HepG2 (cell line): ENCODE measurements at regions not wholly inside any gene's neighbourhood (a gene's known extent, or its start where the extent isn't known, plus 50 kb on each side); places are given as distances from the start of the nearest gene placed in this dataset.

Source experiments
- ATAC-seq: fragments of 200-7000 bp; cut with Tn5 transposase; 3 replicates; pipeline ENCODE4 v1.9.1; 2020; ENCODE audit warnings: mild to moderate bottlenecking, moderate library complexity
- BruUV-seq: library from RNA; stranded (reverse); fragments of 400-500 nt; replicated peaks from 2 replicates; lab custom pipeline; 2021; lab: Mats Ljungman, UMichigan
- CTCF ChIA-PET: fragments of 300-600 bp; formaldehyde crosslinking; extraction: SDS; loops from one replicate; lab custom pipeline; 2021; ENCODE audit warnings: low total read pairs, inconsistent platforms, low intra/inter-chr PET ratio; lab: Yijun Ruan, JAX
- POLR2A ChIA-PET: fragments of 350-600 bp; sonication (Branson Sonifier 250); formaldehyde crosslinking; loops from one replicate; lab custom pipeline; 2020; ENCODE audit warnings: antibody characterized with exemption, inconsistent platforms; lab: Yijun Ruan, JAX
- DNase-seq: peaks from one replicate; pipeline ENCODE4 v3.0.0-alpha.2; 2015; ENCODE audit warnings: low spot score
- FAIRE-seq: peaks from 3 replicates; lab custom pipeline; 2011; peaks lifted over from hg19 to GRCh38; lab: Jason Lieb, UNC
- H2AFZ ChIP-seq: one replicate; pipeline ENCODE4 v1.6.1; 2011; ENCODE audit warnings: low read length, inconsistent platforms
- H3K27ac ChIP-seq: fragments of 300-600 bp; 3 replicates; pipeline ENCODE4 v1.8.0; 2011; ENCODE audit warnings: mixed run types, mild to moderate bottlenecking, mixed read lengths, low read length, inconsistent platforms; ENCODE audit not compliant: insufficient read depth; ENCODE audit errors: extremely low read length
- H3K27me3 ChIP-seq, 2 experiments: fragments of 200-600 bp in 1 of 2; 2 replicates in 1 of 2; 3 replicates in 1 of 2; pipeline versions ENCODE4 v1.6.0 to v1.8.0; 2011; ENCODE audit warnings: low read length in 2 of 2, mild to moderate bottlenecking in 2 of 2, moderate library complexity in 2 of 2, inconsistent platforms in 1 of 2; ENCODE audit not compliant: insufficient read depth in 2 of 2, control insufficient read depth in 1 of 2
- H3K36me3 ChIP-seq, 2 experiments: fragments of 200-600 bp in 1 of 2; replicated peaks in 1 of 2; 2 replicates in 1 of 2; 3 replicates in 1 of 2; pipeline versions ENCODE4 v1.5.1 to v1.8.0; 2011; ENCODE audit warnings: low read length in 2 of 2, inconsistent platforms in 1 of 2; ENCODE audit not compliant: insufficient read depth in 2 of 2, control insufficient read depth in 1 of 2
- H3K4me1 ChIP-seq: 2 replicates; pipeline ENCODE4 v1.5.1; 2012; ENCODE audit warnings: low read length, inconsistent platforms; ENCODE audit not compliant: insufficient read depth
- H3K4me2 ChIP-seq: 2 replicates; pipeline ENCODE4 v1.6.0; 2011; ENCODE audit warnings: low read depth, low read length, inconsistent platforms
- H3K4me3 ChIP-seq, 3 experiments: fragments of 200-600 bp in 1 of 3; sonication (generic), shearing (Covaris generic) in 1 of 3; replicated peaks in 1 of 3; 2 replicates each; pipeline ENCODE4 v1.5.1; 2011 to 2016; ENCODE audit warnings: low read length in 3 of 3, inconsistent platforms in 2 of 3, low read depth in 2 of 3, mild to moderate bottlenecking in 2 of 3, control low read depth in 1 of 3, mixed read lengths in 1 of 3; ENCODE audit not compliant: insufficient read depth in 1 of 3
- H3K79me2 ChIP-seq: one replicate; pipeline ENCODE4 v1.6.1; 2011; ENCODE audit warnings: low read length, inconsistent platforms; ENCODE audit not compliant: insufficient read depth
- H3K9ac ChIP-seq: 2 replicates; pipeline ENCODE4 v1.6.0; 2011; ENCODE audit warnings: mild to moderate bottlenecking, low read depth, low read length, inconsistent platforms; ENCODE audit not compliant: insufficient read depth
- H3K9me3 ChIP-seq: 2 replicates; pipeline ENCODE4 v1.5.1; 2012; ENCODE audit warnings: mild to moderate bottlenecking, low read length
- H4K20me1 ChIP-seq: 2 replicates; pipeline ENCODE4 v1.6.0; 2011; ENCODE audit warnings: inconsistent platforms, mild to moderate bottlenecking, low read length, moderate library complexity; ENCODE audit not compliant: insufficient read depth
- ZNF607 ChIP-seq: sonication (generic); formaldehyde crosslinking; IDR thresholded peaks from 2 replicates; pipeline ENCODE4 v1.5.1; 2020; ENCODE audit warnings: missing genetic modification reagents, mild to moderate bottlenecking, borderline replicate concordance
- WGBS: methylation state at CpG from one replicate; pipeline ENCODE4 v1.1.6; 2017; ENCODE audit warnings: low lambda C conversion rate; 5-methylcytosine and 5-hydroxymethylcytosine counted together
- in situ Hi-C: cut with HindIII; loops from 2 replicates; pipeline ENCODE4 v1.10.0; 2017; ENCODE audit warnings: low pct_unique_long_range_greater_than_20kb; ENCODE audit not compliant: extremely low pct_ligation_motif_present
- intact Hi-C: fragments of 100-400 bp; cut with micrococcal nuclease; formaldehyde crosslinking; loops from one replicate; pipeline ENCODE4 v1.10.0; 2022; ENCODE audit not compliant: unreplicated experiment
- TF ChIP-seq, protein P1 (sequence below): sonication (generic); formaldehyde crosslinking; IDR thresholded peaks from 2 replicates; pipeline ENCODE4 v1.9.0; 2021; ENCODE audit warnings: mild to moderate bottlenecking, missing genetic modification reagents
- TF ChIP-seq, protein P2 (sequence below): IDR thresholded peaks from 2 replicates; pipeline ENCODE4 v1.6.1; 2016; ENCODE audit warnings: low read depth, missing genetic modification reagents, missing compliant biosample characterization

DNA sequence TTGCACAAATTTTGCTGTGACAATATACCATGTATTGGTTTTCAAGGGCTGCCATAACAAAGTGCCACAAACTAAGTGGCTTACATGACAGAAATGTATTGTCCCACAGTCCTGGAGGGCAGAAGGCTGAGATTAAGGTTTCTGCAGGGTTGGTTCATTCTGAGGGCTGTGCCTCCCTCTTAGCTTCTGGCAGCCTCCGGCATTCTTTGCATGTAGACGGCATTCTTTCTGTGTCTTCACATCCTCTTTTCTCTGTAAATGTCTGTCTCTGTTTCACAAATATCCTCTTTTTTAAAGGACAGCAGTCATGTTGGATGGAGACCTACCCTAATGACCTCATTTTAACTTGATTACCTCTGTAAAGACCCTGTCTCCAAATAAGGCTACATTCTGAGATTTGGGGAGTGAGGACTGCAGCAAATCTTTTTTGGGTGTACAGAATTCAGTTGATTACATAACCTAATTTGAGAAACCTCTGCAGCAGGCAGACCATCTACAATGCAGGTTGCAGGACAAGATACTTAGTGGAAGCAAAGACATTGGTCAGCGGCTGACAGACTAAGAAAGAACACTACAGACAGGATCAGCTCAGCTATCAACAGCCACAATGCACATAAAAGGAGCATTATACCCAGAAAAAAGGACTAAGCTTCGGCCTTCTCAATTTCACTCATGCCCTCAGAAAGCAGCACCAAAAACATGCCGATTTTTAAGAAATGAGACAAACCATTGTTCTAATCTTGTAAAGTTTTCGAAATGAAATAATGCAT lies 84.6 kb upstream of the FAM3C start:
- in situ Hi-C loops (no loop called here), intact Hi-C loops (no loop called here)
- Histone ChIP-seq H3K4me1 (no peaks in the 10 kb centered on the region; the same call in 1 of the 2 replicates), H3K27ac (no peak overlapping the region), H3K4me3 (no peak overlapping the region), H2AFZ (no peak overlapping the region), H3K9ac (no peak overlapping the region), H3K36me3 (no peaks in the 10 kb centered on the region), H4K20me1 (no peaks in the 10 kb centered on the region), H3K27me3 (no peaks in the 10 kb centered on the region; a peak in 1 of 5 replicates), H3K9me3 (no peaks in the 10 kb centered on the region), H3K79me2 (no peaks in the 10 kb centered on the region), H3K4me2 (no peak overlapping the region)
- no TSS peak for BruUV-seq
- FAIRE-seq (no peak), ATAC-seq (no peak), DNase-seq (no peak)
- WGBS = 18% methylated on average over 6 of the region's 6 CpGs
- ChIA-PET CTCF (no interaction called here), POLR2A (no interaction called here)
- no peak for TF ChIP-seq ZNF607 (CRISPR knock-in tag)
- TF ChIP-seq, protein P1, sequence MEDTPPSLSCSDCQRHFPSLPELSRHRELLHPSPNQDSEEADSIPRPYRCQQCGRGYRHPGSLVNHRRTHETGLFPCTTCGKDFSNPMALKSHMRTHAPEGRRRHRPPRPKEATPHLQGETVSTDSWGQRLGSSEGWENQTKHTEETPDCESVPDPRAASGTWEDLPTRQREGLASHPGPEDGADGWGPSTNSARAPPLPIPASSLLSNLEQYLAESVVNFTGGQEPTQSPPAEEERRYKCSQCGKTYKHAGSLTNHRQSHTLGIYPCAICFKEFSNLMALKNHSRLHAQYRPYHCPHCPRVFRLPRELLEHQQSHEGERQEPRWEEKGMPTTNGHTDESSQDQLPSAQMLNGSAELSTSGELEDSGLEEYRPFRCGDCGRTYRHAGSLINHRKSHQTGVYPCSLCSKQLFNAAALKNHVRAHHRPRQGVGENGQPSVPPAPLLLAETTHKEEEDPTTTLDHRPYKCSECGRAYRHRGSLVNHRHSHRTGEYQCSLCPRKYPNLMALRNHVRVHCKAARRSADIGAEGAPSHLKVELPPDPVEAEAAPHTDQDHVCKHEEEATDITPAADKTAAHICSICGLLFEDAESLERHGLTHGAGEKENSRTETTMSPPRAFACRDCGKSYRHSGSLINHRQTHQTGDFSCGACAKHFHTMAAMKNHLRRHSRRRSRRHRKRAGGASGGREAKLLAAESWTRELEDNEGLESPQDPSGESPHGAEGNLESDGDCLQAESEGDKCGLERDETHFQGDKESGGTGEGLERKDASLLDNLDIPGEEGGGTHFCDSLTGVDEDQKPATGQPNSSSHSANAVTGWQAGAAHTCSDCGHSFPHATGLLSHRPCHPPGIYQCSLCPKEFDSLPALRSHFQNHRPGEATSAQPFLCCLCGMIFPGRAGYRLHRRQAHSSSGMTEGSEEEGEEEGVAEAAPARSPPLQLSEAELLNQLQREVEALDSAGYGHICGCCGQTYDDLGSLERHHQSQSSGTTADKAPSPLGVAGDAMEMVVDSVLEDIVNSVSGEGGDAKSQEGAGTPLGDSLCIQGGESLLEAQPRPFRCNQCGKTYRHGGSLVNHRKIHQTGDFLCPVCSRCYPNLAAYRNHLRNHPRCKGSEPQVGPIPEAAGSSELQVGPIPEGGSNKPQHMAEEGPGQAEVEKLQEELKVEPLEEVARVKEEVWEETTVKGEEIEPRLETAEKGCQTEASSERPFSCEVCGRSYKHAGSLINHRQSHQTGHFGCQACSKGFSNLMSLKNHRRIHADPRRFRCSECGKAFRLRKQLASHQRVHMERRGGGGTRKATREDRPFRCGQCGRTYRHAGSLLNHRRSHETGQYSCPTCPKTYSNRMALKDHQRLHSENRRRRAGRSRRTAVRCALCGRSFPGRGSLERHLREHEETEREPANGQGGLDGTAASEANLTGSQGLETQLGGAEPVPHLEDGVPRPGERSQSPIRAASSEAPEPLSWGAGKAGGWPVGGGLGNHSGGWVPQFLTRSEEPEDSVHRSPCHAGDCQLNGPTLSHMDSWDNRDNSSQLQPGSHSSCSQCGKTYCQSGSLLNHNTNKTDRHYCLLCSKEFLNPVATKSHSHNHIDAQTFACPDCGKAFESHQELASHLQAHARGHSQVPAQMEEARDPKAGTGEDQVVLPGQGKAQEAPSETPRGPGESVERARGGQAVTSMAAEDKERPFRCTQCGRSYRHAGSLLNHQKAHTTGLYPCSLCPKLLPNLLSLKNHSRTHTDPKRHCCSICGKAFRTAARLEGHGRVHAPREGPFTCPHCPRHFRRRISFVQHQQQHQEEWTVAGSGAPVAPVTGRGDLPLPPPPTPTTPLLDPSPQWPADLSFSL (CRISPR knock-in tag) = no peak
- TF ChIP-seq, protein P2, sequence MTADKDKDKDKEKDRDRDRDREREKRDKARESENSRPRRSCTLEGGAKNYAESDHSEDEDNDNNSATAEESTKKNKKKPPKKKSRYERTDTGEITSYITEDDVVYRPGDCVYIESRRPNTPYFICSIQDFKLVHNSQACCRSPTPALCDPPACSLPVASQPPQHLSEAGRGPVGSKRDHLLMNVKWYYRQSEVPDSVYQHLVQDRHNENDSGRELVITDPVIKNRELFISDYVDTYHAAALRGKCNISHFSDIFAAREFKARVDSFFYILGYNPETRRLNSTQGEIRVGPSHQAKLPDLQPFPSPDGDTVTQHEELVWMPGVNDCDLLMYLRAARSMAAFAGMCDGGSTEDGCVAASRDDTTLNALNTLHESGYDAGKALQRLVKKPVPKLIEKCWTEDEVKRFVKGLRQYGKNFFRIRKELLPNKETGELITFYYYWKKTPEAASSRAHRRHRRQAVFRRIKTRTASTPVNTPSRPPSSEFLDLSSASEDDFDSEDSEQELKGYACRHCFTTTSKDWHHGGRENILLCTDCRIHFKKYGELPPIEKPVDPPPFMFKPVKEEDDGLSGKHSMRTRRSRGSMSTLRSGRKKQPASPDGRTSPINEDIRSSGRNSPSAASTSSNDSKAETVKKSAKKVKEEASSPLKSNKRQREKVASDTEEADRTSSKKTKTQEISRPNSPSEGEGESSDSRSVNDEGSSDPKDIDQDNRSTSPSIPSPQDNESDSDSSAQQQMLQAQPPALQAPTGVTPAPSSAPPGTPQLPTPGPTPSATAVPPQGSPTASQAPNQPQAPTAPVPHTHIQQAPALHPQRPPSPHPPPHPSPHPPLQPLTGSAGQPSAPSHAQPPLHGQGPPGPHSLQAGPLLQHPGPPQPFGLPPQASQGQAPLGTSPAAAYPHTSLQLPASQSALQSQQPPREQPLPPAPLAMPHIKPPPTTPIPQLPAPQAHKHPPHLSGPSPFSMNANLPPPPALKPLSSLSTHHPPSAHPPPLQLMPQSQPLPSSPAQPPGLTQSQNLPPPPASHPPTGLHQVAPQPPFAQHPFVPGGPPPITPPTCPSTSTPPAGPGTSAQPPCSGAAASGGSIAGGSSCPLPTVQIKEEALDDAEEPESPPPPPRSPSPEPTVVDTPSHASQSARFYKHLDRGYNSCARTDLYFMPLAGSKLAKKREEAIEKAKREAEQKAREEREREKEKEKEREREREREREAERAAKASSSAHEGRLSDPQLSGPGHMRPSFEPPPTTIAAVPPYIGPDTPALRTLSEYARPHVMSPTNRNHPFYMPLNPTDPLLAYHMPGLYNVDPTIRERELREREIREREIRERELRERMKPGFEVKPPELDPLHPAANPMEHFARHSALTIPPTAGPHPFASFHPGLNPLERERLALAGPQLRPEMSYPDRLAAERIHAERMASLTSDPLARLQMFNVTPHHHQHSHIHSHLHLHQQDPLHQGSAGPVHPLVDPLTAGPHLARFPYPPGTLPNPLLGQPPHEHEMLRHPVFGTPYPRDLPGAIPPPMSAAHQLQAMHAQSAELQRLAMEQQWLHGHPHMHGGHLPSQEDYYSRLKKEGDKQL (CRISPR knock-in tag) = no peak
